IMR-90 (cell line): ENCODE measurements at regions not wholly inside any gene's neighbourhood (a gene's known extent, or its start where the extent isn't known, plus 50 kb on each side); places are given as distances from the start of the nearest gene placed in this dataset.

Experiments
- BHLHE40 ChIP-seq: fragments of 150-350 bp; IDR thresholded peaks from 2 replicates; pipeline ENCODE4 v1.6.1; 2016; ENCODE audit warnings: mild to moderate bottlenecking, low read depth, low read length
- CTCF ChIP-seq: conservative IDR thresholded peaks from 2 replicates; pipeline ENCODE4 v1.5.1; 2012; ENCODE audit warnings: mild to moderate bottlenecking, low read depth, low read length, improper control_type of control experiment
- ELK1 ChIP-seq: fragments of 150-350 bp; IDR thresholded peaks from 2 replicates; pipeline ENCODE4 v1.6.1; 2016; ENCODE audit warnings: low read depth, mild to moderate bottlenecking, low read length, moderate library complexity, borderline replicate concordance
- FOS ChIP-seq: fragments of 150-350 bp; IDR thresholded peaks from 2 replicates; pipeline ENCODE4 v1.6.1; 2016; ENCODE audit warnings: low read depth, low read length
- MAFK ChIP-seq: IDR thresholded peaks from 2 replicates; pipeline ENCODE4 v1.6.1; 2012; ENCODE audit warnings: low read depth, low read length, improper control_type of control experiment
- MAZ ChIP-seq: IDR thresholded peaks from 2 replicates; pipeline ENCODE4 v1.6.1; 2012; ENCODE audit warnings: low read depth, mild to moderate bottlenecking, low read length, improper control_type of control experiment, moderate library complexity, borderline replicate concordance
- POLR2A ChIP-seq: IDR thresholded peaks from 2 replicates; pipeline ENCODE4 v1.6.1; 2012; ENCODE audit warnings: mild to moderate bottlenecking, low read depth, low read length
- RAD21 ChIP-seq: IDR thresholded peaks from 2 replicates; pipeline ENCODE4 v1.6.1; 2012; ENCODE audit warnings: low read length, improper control_type of control experiment
- RCOR1 ChIP-seq: IDR thresholded peaks from 2 replicates; pipeline ENCODE4 v1.6.1; 2012; ENCODE audit warnings: mild to moderate bottlenecking, low read length, improper control_type of control experiment; ENCODE audit not compliant: insufficient replicate concordance
- RFX5 ChIP-seq: IDR thresholded peaks from 2 replicates; pipeline ENCODE4 v1.8.0; 2012; ENCODE audit warnings: low read depth, mild to moderate bottlenecking, low read length, moderate library complexity
- SMC3 ChIP-seq: fragments of 150-350 bp; IDR thresholded peaks from 2 replicates; pipeline ENCODE4 v1.6.1; 2016; ENCODE audit warnings: low read depth, mild to moderate bottlenecking, antibody characterized with exemption, low read length, moderate library complexity
- USF2 ChIP-seq: fragments of 150-350 bp; IDR thresholded peaks from 2 replicates; pipeline ENCODE4 v1.6.1; 2017; ENCODE audit warnings: mild to moderate bottlenecking, antibody characterized with exemption, low read length, low read depth

GRCh38 chr18:38539856-38540255, 974.3 kb upstream of the CELF4 start:
- TF ChIP-seq CTCF (no peak), POLR2A (no peak), RAD21 (no peak), MAFK (no peak), USF2 (no peak), ELK1 (no peak), FOS (no peak), RFX5 (no peak), SMC3 (no peak), RCOR1 (no peak), BHLHE40 (no peak), MAZ (no peak)
